Lower leg skin (tissue), 3 donors: ENCODE measurements at regions not wholly inside any gene's neighbourhood (a gene's known extent, or its start where the extent isn't known, plus 50 kb on each side); places are given as distances from the start of the nearest gene placed in this dataset.

Experiments
- POLR2A ChIP-seq, 2 donors: fragments of 450-650 bp; IDR thresholded peaks; one replicate each; pipeline ENCODE4 v1.6.1; 2016 to 2017; ENCODE audit warnings: antibody characterized with exemption in 2 of 2, mild to moderate bottlenecking in 1 of 2, moderate library complexity in 1 of 2
- TF ChIP-seq, protein P1 (sequence below), 3 donors: fragments of 450-650 bp; IDR thresholded peaks; one replicate each; pipeline ENCODE4 v1.5.1; 2016; ENCODE audit warnings: antibody characterized with exemption in 3 of 3, mild to moderate bottlenecking in 3 of 3, moderate library complexity in 2 of 3

GRCh38 chr3:18806633-18807032 is 341.7 kb upstream of the KCNH8 start:
- TF ChIP-seq, protein P1, sequence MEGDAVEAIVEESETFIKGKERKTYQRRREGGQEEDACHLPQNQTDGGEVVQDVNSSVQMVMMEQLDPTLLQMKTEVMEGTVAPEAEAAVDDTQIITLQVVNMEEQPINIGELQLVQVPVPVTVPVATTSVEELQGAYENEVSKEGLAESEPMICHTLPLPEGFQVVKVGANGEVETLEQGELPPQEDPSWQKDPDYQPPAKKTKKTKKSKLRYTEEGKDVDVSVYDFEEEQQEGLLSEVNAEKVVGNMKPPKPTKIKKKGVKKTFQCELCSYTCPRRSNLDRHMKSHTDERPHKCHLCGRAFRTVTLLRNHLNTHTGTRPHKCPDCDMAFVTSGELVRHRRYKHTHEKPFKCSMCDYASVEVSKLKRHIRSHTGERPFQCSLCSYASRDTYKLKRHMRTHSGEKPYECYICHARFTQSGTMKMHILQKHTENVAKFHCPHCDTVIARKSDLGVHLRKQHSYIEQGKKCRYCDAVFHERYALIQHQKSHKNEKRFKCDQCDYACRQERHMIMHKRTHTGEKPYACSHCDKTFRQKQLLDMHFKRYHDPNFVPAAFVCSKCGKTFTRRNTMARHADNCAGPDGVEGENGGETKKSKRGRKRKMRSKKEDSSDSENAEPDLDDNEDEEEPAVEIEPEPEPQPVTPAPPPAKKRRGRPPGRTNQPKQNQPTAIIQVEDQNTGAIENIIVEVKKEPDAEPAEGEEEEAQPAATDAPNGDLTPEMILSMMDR (IDR thresholded peaks at IDR 0.05), result no peak
- no peak for TF ChIP-seq POLR2A (IDR thresholded peaks at IDR 0.05)
